Retinal pigment epithelial cell (primary cell): ENCODE measurements at regions not wholly inside any gene's neighbourhood (a gene's known extent, or its start where the extent isn't known, plus 50 kb on each side); places are given as distances from the start of the nearest gene placed in this dataset.

Experiments
- DNase-seq: peaks from one replicate; pipeline ENCODE4 v3.0.0-alpha.2; 2010; ENCODE audit warnings: low read depth
- H3K4me3 ChIP-seq: 2 replicates; pipeline ENCODE4 v1.5.1; 2011; ENCODE audit warnings: mild to moderate bottlenecking, low read length, control low read depth, moderate library complexity
- TF ChIP-seq, protein P1 (sequence below): conservative IDR thresholded peaks from 2 replicates; pipeline ENCODE4 v1.5.1; 2011; ENCODE audit warnings: low read depth, low read length, control low read depth, inconsistent platforms

DNA sequence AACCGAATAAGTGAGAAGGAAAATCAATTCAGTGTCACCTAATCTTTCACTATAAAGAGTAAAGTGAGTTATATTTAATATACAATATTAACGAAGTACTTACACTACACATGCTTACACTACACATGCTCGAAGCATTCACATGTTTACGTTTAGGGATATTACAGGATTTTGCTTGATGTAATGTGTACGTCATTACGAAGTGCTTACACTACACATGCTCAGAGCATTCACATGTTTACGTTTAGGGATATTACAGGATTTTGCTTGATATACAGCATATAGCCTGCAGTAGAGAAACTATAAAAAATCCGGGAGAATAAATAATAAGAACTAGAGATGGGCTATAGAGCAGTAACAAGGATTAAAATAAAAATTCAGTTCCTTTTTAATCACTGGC is 538.8 kb upstream of the CXADR start:
- no peak for DNase-seq
- no peak overlapping the region for H3K4me3 ChIP-seq
- TF ChIP-seq, protein P1, sequence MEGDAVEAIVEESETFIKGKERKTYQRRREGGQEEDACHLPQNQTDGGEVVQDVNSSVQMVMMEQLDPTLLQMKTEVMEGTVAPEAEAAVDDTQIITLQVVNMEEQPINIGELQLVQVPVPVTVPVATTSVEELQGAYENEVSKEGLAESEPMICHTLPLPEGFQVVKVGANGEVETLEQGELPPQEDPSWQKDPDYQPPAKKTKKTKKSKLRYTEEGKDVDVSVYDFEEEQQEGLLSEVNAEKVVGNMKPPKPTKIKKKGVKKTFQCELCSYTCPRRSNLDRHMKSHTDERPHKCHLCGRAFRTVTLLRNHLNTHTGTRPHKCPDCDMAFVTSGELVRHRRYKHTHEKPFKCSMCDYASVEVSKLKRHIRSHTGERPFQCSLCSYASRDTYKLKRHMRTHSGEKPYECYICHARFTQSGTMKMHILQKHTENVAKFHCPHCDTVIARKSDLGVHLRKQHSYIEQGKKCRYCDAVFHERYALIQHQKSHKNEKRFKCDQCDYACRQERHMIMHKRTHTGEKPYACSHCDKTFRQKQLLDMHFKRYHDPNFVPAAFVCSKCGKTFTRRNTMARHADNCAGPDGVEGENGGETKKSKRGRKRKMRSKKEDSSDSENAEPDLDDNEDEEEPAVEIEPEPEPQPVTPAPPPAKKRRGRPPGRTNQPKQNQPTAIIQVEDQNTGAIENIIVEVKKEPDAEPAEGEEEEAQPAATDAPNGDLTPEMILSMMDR, result no peak

DNA sequence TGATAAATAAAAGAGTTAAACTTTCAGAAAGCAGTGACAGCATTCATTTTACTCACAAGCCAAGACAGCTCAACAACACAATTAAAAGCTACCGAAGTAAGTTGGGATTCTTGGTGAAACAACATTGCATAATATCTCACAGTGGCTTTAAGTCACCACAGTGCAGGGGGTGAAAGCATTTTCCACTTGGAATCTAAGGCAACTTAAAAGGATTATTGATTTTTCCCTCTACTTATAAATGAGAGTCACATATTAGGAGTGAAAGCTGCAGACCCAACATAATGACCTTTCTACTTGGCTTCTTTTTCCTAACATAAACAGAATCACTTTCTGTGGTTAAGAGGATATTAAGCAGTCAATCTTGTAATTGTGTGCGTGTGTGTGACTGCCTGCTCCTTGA is 536.6 kb upstream of the CXADR start:
- TF ChIP-seq, protein P1, result no peak
- H3K4me3 ChIP-seq, result no peak overlapping the region
- no peak for DNase-seq

DNA sequence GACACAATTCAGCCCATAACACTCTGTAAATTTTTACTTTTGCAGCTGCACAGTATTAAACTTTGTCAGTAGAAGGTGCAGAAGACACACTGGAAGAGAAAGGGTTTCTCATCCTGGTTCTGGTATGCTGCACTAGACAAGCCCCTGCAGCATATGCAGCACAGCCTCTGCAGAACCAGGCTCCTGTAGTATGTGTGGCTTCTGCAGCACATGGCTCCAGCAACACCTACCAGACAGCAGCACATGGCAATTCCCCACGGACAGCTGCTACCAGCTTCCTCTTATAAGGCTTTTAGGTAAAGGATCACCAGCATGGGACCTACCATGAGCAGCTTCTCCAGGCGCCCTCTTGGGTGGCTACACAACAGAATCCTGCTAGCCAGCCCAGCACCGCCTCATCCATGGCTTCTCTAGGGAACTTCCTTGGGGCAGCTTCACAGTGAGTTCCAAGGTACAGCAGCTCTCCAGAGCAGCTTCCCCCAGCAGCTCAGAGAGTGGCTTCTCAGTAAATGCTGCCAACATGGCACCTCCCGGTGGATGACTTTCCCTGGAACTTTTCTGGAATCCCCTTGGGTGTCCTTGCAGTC is 534.4 kb upstream of the CXADR start:
- DNase-seq, result no peak
- TF ChIP-seq, protein P1, result no peak
- no peak overlapping the region for H3K4me3 ChIP-seq

DNA sequence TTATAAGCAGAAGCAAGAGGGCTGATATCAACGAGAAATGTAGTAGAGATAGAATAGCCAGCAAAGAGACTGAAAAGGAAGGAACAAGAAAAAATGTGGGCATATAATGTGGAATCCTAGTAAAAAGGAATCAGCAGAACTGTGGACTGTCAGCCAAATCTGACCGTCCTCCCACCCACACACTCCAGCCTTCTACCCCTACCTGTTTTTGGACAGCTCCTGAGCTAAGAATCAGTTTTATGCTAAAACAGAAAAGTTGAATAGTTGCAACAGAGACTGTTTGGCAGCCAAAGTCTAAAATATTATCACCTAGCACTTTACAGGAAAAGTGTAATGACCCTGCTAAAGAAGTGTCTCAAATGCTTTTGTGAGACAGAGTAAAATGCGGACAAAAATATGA is 533.3 kb upstream of the CXADR start:
- no peak overlapping the region for H3K4me3 ChIP-seq
- TF ChIP-seq, protein P1, result no peak
- no peak for DNase-seq

DNA sequence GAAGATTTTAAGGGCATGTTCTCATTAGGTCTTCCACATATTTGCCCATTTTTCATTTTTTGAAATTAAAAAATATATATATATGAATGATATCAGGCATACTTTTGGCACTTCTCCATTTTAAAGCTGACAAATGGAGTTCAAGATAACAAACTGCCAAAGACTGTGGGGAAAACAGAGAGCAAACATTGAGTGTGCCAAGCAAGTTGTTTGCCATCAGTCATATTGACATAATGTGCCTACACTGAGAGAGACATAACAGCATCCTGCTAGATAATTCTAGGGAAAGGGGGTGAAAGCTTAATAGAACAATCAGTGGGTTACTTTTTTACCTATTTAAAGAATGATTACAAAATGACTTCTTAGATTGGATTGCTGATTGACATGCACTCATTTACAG is 529.4 kb upstream of the CXADR start:
- H3K4me3 ChIP-seq, result no peak overlapping the region
- no peak for DNase-seq
- TF ChIP-seq, protein P1, result no peak

DNA sequence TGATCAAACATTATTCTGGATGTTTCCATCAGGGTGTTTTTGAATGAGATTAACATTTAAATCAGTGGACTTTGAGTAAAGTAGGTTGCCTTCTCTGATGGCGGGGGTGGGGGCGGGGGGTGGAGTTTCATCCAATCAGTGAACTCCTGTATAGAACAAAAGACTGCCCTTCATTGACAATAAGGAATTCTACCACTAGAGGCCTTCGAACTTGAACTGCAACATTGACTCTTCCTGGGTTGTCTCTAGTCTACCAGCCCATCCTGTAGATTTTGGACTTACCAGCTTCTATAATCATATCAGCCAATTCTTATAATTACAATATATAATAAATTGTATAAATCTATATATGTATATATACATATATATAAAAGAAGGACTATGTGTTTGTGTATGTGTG is 520.4 kb upstream of the CXADR start:
- TF ChIP-seq, protein P1, result no peak
- H3K4me3 ChIP-seq, result no peak overlapping the region
- no peak for DNase-seq

DNA sequence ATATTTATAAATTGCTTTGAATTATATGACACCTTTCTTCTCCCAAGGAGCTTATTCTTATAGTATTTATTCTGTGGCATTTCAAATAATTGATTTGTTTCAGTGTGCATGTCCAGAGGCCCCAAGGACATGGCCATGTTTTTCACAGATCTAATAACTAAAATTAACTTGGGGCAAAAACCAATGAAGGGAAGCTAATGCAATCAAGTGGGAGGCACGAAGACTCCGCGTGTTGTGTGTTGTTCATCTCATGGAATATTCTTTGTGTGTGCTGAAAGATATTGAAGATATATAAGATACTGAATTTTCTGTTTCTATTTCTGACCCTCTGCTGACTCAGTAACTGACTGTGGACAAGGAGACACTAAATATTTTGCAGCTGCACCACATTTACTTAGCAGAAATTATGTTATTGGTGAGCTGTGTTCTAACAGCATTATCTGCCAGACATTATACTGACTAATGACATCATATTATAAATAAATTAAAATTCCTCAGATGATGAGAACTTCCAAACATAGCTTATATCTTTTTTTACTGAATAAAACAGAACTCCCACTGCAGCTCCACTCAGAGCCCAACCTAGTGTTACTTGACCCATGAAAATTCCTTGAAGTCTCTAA is 519.3 kb upstream of the CXADR start:
- DNase-seq, result no peak
- TF ChIP-seq, protein P1, result no peak

More for the DNA sequence above, 519.3 kb upstream of the CXADR start:
- no peak overlapping the region for H3K4me3 ChIP-seq
